Upper lobe of left lung (tissue), 6 donors: ENCODE measurements at regions not wholly inside any gene's neighbourhood (a gene's known extent, or its start where the extent isn't known, plus 50 kb on each side); places are given as distances from the start of the nearest gene placed in this dataset.

Experiments used
- ATAC-seq, 2 donors: fragments of 200-7000 bp; cut with Tn5 transposase; one replicate each; pipeline ENCODE4 v1.9.1; 2022; ENCODE audit warnings: mild to moderate bottlenecking in 2 of 2, moderate library complexity in 2 of 2; ENCODE audit not compliant: low FRiP score in 2 of 2
- DNase-seq, 2 donors: peaks; one replicate each; pipeline ENCODE4 v3.0.0-alpha.2; 2019 to 2020
- H3K27ac ChIP-seq, 4 donors: fragments of 200-600 bp; sonication (generic); one replicate each; pipeline ENCODE4 v1.5.1; 2016 to 2019
- H3K27me3 ChIP-seq, 4 donors: fragments of 200-600 bp; sonication (generic); one replicate each; pipeline ENCODE4 v1.5.1; 2017 to 2019
- H3K36me3 ChIP-seq, 4 donors: fragments of 200-600 bp; sonication (generic); one replicate each; pipeline ENCODE4 v1.5.1; 2016 to 2019
- H3K4me1 ChIP-seq, 4 donors: fragments of 200-600 bp; sonication (generic); one replicate each; pipeline ENCODE4 v1.5.1; 2018 to 2019
- H3K4me3 ChIP-seq, 4 donors: fragments of 200-600 bp; sonication (generic); one replicate each; pipeline ENCODE4 v1.5.1; 2017 to 2019; ENCODE audit warnings: mild to moderate bottlenecking in 2 of 4, moderate library complexity in 1 of 4
- H3K9me3 ChIP-seq, 4 donors: fragments of 200-600 bp; sonication (generic); one replicate each; pipeline ENCODE4 v1.5.1; 2018 to 2019
- EP300 ChIP-seq, 4 donors: sonication (generic); formaldehyde crosslinking; IDR thresholded peaks; one replicate each; pipeline ENCODE4 v1.5.1; 2017; ENCODE audit warnings: antibody characterized with exemption in 4 of 4, control low read depth in 2 of 4
- POLR2A ChIP-seq, 4 donors: fragments of 450-650 bp; IDR thresholded peaks; one replicate each; pipeline ENCODE4 v1.5.1; 2016 to 2017; ENCODE audit warnings: antibody characterized with exemption in 4 of 4, mild to moderate bottlenecking in 2 of 4
- POLR2AphosphoS5 ChIP-seq, 2 donors: sonication (generic); formaldehyde crosslinking; IDR thresholded peaks; one replicate each; pipeline ENCODE4 v1.5.1; 2017; ENCODE audit warnings: antibody characterized with exemption in 2 of 2
- WGBS, 2 donors: methylation state at CpG; one replicate each; pipeline ENCODE4 v1.1.5; 2017 to 2018; 5-methylcytosine and 5-hydroxymethylcytosine counted together
- TF ChIP-seq, protein P1 (sequence below), 6 experiments: fragments of 450-650 bp in 4 of 6; fragments of 200-600 bp in 2 of 6; sonication (generic) in 2 of 6; IDR thresholded peaks; one replicate each; pipeline ENCODE4 v1.5.1; 2016 to 2019; ENCODE audit warnings: antibody characterized with exemption in 6 of 6
- donor health status: DM: no; HTN: no; CAD: no; lungs with moderate emphysema.
- donor health status: DM: no; HTN: yes; CAD: no; lungs with severe emphysema.

DNA sequence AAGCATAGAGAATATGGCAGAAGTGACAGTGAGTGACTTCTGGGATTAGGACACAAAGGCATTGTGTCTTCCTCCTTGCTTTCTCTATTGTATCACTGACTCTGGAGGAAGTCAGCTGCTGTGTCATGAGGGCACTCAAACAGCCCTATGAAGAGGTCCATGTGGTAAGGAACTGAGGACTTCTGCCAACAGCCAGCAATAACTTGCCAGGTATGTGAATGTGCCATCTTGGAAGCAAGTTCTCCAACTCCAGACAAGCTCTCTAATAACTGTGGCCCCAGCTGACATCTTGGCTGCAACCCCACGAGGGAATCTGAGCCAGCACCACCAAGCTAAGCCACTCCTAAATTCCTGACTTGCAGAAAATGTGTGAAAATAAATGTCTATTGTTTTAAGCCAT lies 83.6 kb upstream of the ZBED5 start:
- peak in 1 of 2 donors; percentile 69 for DNase-seq
- Histone ChIP-seq H3K27ac (no peak overlapping the region), H3K4me3 (no peak overlapping the region), H3K4me1 (no peaks in the 10 kb centered on the region), H3K27me3 (no peaks in the 10 kb centered on the region), H3K36me3 (no peaks in the 10 kb centered on the region), H3K9me3 (no peaks in the 10 kb centered on the region)
- TF ChIP-seq EP300 (IDR thresholded peaks at IDR 0.05) (no peak), POLR2AphosphoS5 (IDR thresholded peaks at IDR 0.05) (no peak), POLR2A (IDR thresholded peaks at IDR 0.05) (no peak)
- TF ChIP-seq, protein P1, sequence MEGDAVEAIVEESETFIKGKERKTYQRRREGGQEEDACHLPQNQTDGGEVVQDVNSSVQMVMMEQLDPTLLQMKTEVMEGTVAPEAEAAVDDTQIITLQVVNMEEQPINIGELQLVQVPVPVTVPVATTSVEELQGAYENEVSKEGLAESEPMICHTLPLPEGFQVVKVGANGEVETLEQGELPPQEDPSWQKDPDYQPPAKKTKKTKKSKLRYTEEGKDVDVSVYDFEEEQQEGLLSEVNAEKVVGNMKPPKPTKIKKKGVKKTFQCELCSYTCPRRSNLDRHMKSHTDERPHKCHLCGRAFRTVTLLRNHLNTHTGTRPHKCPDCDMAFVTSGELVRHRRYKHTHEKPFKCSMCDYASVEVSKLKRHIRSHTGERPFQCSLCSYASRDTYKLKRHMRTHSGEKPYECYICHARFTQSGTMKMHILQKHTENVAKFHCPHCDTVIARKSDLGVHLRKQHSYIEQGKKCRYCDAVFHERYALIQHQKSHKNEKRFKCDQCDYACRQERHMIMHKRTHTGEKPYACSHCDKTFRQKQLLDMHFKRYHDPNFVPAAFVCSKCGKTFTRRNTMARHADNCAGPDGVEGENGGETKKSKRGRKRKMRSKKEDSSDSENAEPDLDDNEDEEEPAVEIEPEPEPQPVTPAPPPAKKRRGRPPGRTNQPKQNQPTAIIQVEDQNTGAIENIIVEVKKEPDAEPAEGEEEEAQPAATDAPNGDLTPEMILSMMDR (IDR thresholded peaks at IDR 0.05): no peak
- no peak for ATAC-seq
- WGBS, 2 donors: 20 to 46% methylated on average over 1 of the region's 1 CpG

DNA sequence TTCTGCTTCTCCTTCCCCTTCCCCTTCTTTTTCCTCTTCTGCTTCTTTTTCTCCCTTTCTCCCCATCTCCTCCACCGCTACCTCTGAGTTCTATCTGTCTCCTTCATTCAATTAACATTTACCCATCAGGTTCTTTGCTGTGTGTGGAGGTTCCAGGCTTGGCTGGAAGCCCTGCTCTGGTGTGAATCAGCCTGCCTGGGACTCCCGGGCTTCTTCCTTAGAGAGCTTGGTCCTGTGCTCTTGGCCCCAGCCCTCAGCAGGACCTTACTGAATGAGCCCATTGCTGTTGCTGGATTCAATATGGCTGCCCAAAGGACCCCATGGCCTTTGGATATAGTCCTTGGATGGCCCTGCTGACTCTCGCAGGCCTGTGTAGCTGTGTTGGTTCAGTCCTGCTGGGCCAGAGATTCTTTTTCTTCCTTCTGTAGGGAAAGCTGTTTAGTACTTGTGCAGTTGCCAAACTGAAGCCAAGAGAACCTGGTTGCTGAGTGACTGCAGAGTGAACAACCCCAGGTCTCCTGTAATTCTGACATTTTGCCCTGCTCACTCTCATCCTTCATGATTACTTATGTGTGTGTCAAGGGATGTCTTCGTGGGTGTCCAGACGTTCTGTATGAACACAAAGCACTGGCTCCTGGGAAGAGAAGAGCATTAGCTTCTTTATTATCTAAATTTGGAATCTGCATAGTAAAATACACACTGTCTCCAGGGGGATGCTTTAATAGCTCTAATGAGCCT lies 81.0 kb upstream of the ZBED5 start:
- Histone ChIP-seq H3K36me3 (no peaks in the 10 kb centered on the region), H3K4me1 (peaks cover 3 to 9% (median 4%) of the 10 kb centered on the region in 4 donors), H3K9me3 (no peaks in the 10 kb centered on the region), H3K4me3 (no peak overlapping the region), H3K27ac (no peak overlapping the region), H3K27me3 (no peaks in the 10 kb centered on the region)
- ATAC-seq (no peak), DNase-seq (no peak)
- WGBS, 2 donors: 80 to 97% methylated on average over 4 to 5 of the region's 5 CpGs
- no peak for TF ChIP-seq POLR2AphosphoS5 (IDR thresholded peaks at IDR 0.05)
- TF ChIP-seq EP300 (IDR thresholded peaks at IDR 0.05): no peak
- TF ChIP-seq, protein P1 (IDR thresholded peaks at IDR 0.05): no peak
- no peak for TF ChIP-seq POLR2A (IDR thresholded peaks at IDR 0.05)

GRCh38 chr11:10938231-10938630 lies 80.4 kb upstream of the ZBED5 start:
- no peak for TF ChIP-seq POLR2AphosphoS5 (IDR thresholded peaks at IDR 0.05)
- TF ChIP-seq, protein P1 (IDR thresholded peaks at IDR 0.05): no peak
- H3K4me1 ChIP-seq: peaks cover 3 to 9% (median 6%) of the 10 kb centered on the region in 4 donors
- H3K36me3 ChIP-seq: no peaks in the 10 kb centered on the region
- no peak overlapping the region for H3K27ac ChIP-seq
- no peak for ATAC-seq
- H3K9me3 ChIP-seq: no peaks in the 10 kb centered on the region
- no peak for DNase-seq
- no peak overlapping the region for H3K4me3 ChIP-seq
- 95 to 99% methylated on average over 5 of the region's 5 CpGs for WGBS, 2 donors
- no peaks in the 10 kb centered on the region for H3K27me3 ChIP-seq

GRCh38 chr11:10937385-10937771 lies 79.5 kb upstream of the ZBED5 start:
- 33 to 50% methylated on average over 1 of the region's 1 CpG for WGBS, 2 donors
- H3K4me1 ChIP-seq: peaks cover 3 to 9% (median 6%) of the 10 kb centered on the region in 4 donors
- ATAC-seq: no peak
- no peak overlapping the region for H3K27ac ChIP-seq
- H3K36me3 ChIP-seq: no peaks in the 10 kb centered on the region
- no peak for TF ChIP-seq POLR2A (IDR thresholded peaks at IDR 0.05)
- TF ChIP-seq EP300 (IDR thresholded peaks at IDR 0.05): no peak
- no peak for TF ChIP-seq POLR2AphosphoS5 (IDR thresholded peaks at IDR 0.05)
- TF ChIP-seq, protein P1 (IDR thresholded peaks at IDR 0.05): no peak
- H3K9me3 ChIP-seq: no peaks in the 10 kb centered on the region
- H3K27me3 ChIP-seq: no peaks in the 10 kb centered on the region
- DNase-seq: no peak
- H3K4me3 ChIP-seq: no peak overlapping the region
